ENCODE measurements at regions not wholly inside any gene's neighbourhood (a gene's known extent, or its start where the extent isn't known, plus 50 kb on each side); places are given as distances from the start of the nearest gene placed in this dataset.
A peak's percentile ranks its signal among the peaks of the same experiment; 100 is the strongest.

- no peak for DNase-seq
Observed at GRCh38 chr2:219962801-219963200, 335.4 kb downstream of the SLC4A3 start.

DNA sequence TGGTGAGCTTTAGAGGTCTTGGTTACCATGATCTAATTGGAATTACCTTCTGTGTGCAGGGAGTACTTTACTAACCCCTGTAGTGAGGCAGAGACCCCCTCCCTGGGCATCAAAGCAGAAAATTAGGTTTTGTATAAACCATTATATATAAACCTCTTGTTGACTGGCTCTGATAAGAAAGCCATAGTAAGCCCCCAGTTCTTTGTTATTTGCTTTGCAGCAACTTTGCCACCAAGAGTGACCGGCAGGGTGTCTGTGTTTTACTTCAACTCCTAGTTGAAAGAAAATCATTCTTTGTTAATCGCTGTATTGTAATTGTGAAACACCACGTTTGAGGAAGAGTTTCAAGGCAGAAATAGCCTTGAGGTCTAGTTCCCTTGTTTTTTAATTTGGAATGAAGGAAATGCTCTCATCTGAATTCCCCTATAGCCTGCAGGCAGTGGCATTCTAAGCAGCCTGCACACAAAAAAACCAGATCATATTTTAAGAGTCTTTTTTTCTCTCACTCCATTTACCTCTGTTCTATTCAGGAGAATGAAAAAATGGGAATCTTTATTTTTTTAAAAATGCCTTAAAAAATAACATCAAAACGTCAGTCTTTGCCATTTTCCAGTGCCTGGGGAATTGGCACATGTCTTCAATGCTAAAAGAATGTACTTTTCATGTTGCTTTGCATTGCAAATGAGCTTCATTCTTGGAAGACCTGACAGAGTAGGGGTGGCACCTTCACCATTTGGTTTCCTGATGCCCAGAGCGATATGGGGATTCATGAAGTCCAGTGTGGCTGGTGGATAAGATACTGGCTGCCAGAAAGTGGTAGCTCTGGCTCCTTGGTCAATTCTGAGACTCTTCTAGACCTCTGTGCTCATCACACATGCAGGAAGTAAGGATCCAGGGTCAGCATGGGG is 338.1 kb downstream of the SLC4A3 start:
- no peak for DNase-seq

- DNase-seq, result no peak
Observed at GRCh38 chr2:219967247-219968245, 340.1 kb downstream of the SLC4A3 start.

DNA sequence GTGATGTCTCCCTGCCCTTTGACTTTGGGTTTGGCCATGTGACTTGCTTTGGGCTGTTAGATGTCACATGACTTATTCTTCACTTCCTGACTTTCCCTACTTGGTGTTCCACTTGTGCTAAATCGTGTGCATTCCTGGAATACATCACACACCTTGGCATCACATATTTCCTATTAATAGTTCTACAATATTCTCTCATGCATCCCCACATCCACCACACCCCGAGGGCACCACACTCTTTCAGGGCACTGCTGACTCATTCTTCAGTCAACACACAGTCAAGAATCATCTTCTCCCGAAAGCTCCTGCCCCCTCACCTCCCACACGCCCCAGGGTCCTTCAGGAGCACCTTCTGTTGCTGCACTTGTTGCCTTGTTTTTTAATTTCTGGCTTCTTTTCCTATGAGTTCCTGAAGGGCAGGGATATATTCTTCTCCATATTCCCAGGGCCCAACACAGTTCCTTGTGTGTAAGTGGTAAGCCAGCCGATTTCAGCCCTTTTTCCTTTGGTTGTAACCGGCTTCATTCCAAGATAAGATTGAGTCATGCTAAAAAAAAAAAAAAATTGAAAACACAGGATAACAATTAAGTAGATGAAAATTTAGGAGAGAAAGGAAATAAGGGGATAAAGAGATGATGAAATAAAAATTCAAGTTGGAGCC is 341.4 kb downstream of the SLC4A3 start:
- DNase-seq, result no peak

DNA sequence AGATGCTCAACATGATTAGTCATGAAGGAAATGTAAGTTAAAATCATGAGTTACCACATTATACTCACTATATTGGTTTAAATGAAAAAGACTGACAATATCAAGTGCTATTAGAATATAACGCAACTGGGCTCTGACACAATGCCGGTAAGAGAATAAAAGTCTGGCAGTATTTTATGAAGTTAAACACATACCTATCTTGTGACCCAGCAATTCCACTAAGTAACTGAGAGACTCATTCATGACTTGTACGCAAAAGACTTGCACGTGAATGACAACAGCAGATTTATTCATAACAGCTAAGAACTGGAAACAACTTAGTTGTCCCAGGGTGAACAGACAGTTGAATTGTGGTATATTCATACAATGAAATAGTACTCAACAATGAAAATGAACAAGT is 342.1 kb downstream of the SLC4A3 start:
- DNase-seq, result no peak

DNA sequence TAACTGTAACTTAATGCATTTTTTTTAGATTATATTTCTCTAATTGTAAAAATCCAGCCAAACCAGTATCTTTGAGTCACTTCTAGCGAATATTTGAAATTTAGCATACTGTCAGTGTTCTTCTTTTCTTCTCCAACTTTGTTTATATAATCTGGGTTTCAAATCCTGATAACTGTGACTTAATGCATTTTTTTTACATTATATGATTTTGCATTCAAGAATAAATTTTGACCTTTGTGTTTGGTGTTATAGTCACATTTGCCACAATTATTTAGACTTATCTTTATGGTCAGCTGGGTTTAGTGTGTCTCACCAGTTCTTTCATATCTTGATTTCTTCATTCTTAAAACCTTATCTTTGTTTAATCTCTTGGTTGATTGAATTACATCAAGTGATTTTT is 345.7 kb downstream of the SLC4A3 start:
- no peak for DNase-seq

GRCh38 chr2:219976871-219977270 is 349.4 kb downstream of the SLC4A3 start:
- DNase-seq, result no peak

DNA sequence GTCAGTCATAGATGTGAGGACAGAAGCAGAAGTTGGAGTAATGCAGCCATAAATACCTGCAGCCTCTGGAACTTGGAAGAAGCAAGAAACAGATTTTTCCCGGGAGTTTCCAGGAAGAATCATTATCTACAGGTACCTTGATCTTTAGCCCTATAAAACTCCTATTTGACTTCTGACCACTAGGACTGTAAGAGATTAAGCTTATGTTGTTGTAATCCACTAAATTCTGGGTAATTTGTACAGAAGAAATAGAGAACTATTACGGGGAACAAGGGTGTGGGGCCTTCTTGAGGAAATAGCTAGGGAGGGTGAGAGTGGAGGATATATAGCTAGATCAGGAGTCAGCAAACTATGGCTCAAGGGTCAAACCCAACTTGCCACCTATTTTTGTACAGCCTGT is 353.2 kb downstream of the SLC4A3 start:
- DNase-seq, result no peak

- no peak for DNase-seq
Observed at GRCh38 chr2:219983836-219984235, 356.4 kb downstream of the SLC4A3 start.

DNA sequence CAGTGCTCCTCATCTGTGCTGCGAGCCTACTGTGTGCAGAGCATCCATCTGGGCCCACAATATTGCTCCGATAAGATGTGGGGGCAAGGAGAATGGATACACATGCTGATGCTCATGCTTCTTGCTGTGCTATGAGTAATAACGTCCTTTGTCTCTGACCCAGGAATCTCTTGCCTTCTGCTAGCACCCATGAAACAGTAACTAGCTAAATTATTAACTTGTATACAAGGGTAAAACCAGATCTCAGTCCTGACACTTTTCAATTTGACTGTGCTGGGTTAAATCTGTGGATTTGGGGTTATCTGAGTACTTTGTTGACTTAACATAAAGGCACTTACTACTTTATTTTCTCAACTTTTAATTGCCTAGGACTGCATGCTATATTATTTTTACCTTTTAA is 357.6 kb downstream of the SLC4A3 start:
- no peak for DNase-seq

DNA sequence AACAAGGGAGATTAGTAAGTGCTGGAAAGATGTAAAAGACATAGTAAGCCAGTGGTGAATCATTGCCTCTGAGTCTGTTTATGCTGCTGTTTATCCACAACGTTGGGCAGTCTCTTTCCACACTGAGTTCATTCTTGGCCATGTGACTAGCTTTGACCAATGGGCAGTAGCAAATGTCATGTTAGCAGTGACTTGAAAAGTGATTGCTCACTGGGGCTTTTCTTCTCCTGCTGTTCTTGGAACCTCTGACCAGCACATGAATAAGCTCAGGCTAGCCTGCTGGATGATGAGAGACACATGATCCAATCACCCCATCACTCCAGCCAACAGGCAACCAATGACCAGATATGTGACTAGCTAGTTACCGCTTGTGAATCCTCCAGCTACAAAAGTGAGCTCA is 360.4 kb downstream of the SLC4A3 start:
- DNase-seq, result no peak

DNA sequence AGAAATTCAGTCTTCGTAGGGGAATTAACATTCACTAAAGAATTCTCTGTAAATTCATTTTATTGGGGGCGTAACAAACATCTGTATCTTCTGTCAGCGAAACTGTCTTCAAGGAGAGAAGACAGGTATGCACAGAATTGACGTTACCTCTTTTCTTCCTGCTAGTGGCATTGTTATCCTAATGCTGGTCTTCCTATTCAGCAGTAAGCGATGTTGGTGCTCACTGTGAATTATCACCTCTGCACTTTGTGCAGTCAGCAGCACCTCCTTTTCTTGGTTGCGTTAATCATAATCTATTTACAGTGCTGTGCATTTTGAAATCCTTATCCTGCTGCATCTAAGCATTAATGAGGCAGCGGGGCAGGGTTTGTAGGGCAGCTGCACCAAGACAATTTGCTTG is 362.3 kb downstream of the SLC4A3 start:
- no peak for DNase-seq

DNA sequence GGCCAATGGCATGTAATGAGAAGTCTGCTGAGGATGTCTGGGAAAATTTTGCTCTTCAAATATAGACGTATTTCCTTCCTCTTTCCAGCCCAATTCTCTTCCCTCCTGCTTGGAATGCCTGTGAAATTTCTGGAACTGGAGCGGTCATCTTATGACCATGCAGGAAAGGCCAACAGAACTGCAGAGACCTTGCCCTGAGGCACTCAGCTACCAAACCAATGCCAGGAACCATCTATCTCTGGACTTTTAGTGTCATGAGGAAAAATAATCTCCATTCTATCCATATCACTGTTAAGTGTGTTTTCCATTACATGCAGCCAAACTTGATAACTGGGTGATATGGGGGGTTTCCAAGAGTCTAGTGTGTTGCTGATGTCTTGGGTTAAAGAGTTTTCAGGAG is 363.7 kb downstream of the SLC4A3 start:
- no peak for DNase-seq

- DNase-seq, result no peak
Observed at GRCh38 chr2:219995399-219995798, 368.0 kb downstream of the SLC4A3 start.

DNA sequence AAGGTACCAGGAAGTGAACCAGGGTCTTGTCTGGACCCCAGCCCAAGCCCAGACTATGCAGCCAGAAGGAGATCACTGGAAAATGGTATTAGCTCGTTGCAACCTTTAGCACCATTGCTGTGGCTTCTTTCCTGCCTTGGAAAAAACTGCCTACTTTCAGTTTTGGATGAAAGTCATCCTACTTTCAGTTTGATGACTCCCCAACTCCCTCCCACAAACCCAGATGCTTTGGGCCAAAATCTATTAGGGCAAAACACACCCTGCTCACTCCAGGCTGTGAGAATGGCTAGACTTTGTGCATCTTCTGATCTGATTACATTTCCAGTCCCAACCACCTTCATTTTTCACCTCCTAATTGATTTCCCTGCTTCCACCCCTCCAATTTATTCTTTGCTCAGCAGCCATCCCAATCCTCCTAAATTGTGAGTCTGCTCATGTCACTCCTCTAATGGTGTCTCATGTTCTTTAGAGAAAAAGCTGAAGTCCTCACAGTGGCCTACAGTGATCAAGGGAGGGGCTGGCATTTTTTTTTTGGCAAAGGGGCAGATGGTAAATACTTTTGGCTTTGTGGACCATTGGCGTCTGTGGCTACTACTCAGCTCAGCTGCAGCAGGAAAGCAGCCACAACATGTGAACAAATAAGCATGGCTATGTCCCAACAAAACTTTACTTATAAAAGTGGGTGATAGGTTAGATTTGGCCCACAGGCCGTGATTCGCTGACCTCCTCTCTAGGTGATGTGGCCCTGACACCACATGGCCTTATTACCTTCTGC is 368.7 kb downstream of the SLC4A3 start:
- no peak for DNase-seq

DNA sequence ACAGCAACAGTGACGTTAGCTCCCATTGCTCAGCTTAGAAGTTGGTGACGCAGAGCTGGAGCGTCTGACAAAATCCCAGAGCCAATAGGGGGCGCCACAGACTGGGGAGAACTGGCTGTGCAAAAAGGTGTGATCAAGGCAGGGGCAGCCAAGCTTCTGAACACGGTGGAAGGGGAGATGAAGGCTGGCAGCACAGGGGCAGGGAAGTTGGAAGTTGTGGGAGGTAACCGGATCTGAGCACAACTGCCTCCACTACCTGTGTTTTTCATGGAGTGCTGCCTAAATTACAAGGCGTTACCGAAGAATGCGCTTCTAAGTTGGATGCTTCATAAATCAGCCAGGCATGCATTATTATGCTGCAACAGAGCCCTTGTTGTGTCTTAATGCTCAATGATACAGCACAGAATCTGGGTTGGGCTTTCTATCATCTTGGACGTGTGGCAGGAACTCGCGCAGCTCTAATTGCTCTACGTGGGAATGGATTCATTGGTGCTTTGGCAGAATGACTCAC is 370.0 kb downstream of the SLC4A3 start:
- peak; percentile 50 for DNase-seq

DNA sequence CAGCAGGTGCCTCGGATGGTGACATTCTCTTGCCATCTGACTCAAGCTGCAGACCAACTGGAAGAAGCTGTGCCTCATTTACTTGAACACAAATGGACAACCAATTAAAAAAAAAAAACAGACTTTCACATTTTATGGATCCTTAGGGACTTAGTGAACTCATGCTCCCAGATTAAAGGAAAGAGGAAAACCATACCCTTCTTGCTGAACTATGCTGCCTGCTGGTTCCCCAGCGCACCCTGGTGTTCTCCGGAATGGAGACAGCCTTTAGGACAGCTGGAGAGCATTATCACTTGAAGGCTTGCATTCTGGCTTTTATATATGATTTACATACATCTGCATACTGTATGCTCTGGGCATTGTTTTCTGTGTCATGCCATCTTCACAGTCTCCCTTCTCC is 370.7 kb downstream of the SLC4A3 start:
- DNase-seq, result no peak

- DNase-seq, result no peak
Observed at GRCh38 chr2:219998714-219999227, 371.3 kb downstream of the SLC4A3 start.

GRCh38 chr2:220000080-220000479 is 372.6 kb downstream of the SLC4A3 start:
- DNase-seq, result no peak

- no peak for DNase-seq
Observed at GRCh38 chr2:220000586-220000985, 373.2 kb downstream of the SLC4A3 start.

GRCh38 chr2:220001751-220002150 is 374.3 kb downstream of the SLC4A3 start:
- no peak for DNase-seq

DNA sequence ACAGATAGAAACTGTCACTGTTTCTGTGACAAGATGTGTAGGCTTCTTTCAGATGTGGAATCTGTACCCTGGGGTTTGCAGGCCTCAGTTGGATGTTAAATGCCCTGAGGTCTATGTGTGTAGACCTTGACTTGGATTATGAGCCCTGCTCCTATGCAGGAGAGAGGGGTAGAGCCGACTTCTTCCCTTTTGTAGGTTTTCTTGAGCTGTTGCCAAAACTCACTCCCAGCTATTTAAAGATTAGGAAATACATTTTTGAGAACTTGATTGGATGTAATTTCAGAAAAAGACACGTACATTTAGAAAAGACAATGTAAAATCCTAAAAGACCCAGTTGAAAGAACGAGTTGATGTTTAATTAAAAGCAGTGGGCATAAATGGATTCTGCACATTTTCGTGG is 374.8 kb downstream of the SLC4A3 start:
- DNase-seq, result no peak
